SIG-M5 treated with dmso at 0.1 percent for 504 hours (cell line): ENCODE measurements at regions not wholly inside any gene's neighbourhood (a gene's known extent, or its start where the extent isn't known, plus 50 kb on each side); places are given as distances from the start of the nearest gene placed in this dataset.
A peak's percentile ranks its signal among the peaks of the same experiment; 100 is the strongest.
"Not testable (repeated sequence)": the region's sequence is repeated elsewhere in the genome, so short reads cannot be mapped to it uniquely, and the experiment has no call there.

Source experiments
- DNase-seq: peaks from one replicate; lab custom pipeline; 2025; ENCODE audit not compliant: unreplicated experiment; lab: John Stamatoyannopoulos, UW

DNA sequence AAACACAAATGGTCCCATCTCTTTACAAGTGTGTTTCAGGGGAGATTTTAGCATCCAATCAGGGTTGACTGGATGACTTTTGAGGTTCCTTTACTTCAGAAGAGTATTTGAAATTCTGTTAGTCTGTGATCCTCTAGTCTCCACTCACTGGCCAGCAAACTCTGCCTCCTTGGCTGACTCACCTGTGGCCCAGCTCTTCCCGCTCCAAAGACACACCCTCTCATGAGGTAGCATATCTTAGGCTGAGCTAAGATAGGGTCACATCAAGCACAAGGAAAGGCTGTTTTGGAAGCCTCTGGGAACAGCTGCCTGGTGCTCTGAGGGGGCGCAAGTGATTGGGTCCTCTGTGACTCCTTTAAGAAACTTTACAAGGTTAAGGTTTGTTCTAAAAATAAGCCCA lies 102.3 kb upstream of the FGGY start:
- DNase-seq = no peak

DNA sequence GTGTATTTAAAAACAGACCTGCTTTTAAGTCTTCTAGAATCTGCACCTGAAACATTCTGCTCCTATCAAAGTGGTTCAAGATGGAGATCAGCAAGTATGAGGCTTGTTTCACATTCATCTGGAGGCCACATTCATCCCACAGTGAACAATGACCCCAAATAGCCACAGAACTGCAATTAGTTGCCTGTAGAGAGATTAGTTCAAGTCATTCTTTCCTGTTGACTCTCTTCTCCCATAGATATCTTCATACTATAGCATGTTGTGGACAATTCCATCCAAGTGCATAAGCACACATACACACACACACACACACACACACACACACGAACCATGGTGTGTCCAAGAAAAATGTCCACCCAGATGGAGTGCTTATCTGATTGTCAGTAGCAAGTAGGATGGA lies 101.7 kb upstream of the FGGY start:
- no peak for DNase-seq

DNA sequence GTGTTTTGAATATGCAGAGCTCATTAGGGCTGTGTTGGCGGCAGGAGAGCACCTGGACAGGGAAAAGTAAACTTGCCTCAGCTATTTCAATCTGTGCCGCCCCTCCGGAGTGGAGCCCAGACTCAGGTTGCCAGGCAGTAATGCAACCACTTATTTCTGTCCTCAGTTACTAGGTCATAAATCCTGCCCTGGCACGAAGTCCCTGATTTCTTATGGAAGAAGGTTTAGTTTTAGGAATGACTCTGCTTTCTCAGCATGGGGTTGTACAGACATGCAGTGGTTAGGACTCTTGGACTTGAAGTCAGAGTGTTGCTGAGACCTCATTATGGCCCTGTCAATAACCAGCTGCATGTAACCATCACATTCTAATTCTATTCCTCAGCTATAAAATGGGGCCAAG lies 98.3 kb upstream of the FGGY start:
- no peak for DNase-seq

DNA sequence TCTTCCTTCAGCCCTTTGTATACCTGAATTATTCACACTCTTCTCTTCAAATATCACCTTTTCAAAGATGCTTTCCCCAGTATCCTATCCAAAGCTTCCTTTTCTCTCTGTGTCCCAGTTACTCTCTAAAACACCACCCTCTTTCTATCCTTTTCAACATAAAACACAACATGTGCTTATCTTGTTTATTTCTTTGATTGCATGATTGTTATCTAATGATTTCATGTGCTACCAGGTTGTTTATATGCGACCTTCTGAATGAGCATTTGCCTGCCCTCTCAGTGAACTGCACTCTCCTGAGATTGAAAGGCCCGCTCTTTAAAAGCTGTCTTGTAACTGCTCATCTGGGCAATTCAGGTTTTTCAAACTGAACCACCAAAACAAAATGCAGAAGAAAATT lies 97.7 kb upstream of the FGGY start:
- DNase-seq = no peak

DNA sequence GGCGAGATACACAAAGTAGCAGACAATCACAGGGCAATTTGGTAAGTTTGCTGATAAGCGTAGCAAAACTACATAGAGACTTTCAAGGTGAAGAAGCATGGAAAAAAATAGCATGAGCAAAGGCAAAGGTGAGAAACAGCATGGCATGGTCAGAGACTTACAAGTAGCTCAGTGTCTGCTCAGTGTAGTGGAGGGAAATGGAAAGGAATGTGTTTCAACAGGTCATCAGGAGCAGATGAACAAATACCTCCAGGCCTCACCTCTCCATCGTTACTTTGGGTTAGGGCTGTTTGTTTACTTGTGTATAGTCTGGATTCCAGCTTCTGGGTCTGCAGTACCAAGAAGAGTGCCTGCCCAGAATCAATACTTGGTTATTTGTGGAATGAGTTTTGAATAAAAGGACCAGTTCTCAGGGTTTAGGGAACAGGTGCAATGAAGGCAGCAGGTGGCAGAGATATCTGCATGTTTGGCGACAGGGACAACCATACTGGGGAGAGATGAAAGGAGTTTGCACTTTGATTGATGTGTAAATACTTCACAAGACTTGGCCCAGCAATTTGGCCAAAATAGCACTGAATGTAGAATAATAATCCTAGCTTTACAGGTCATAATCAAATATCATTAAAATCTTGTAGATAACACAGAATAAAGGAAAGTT lies 97.0 kb upstream of the FGGY start:
- DNase-seq = no peak

DNA sequence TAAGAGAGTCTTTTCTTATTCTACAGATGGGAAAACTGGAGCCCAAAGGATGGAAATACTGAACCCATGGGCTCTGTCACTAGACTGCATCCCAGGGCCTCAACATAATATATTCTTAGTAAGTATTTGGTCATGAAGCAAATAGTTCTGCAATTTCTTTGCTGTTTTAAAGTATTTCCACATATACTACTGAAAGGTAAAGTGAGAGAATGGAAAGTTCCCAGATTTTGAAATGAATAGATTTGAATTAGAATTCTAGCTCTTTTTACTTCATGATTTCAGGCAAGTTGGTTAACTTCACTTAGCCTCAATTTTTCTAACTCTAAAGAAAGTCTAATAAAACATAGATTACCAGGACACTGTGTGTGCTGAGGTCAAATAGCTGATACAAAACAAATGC lies 95.6 kb upstream of the FGGY start:
- DNase-seq = no peak

DNA sequence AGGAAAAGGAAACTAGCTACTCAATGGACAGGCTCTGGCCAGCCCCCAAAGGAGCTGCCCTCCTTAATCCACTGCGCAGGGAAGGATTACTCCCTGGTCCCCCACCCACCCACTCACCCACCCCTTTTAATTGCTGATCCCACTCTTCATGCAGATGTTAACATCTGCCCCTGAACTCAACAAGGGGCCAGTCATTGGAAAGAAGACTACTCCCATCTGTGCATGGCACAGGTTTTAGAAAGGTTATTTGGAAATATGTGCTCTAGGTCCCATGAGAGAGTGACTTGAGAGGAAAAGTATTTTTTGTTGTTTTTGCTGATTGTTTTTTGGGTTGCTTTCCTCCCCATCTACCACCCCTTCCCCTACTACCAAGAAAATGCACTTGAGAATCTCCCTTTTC lies 94.4 kb upstream of the FGGY start:
- no peak for DNase-seq

DNA sequence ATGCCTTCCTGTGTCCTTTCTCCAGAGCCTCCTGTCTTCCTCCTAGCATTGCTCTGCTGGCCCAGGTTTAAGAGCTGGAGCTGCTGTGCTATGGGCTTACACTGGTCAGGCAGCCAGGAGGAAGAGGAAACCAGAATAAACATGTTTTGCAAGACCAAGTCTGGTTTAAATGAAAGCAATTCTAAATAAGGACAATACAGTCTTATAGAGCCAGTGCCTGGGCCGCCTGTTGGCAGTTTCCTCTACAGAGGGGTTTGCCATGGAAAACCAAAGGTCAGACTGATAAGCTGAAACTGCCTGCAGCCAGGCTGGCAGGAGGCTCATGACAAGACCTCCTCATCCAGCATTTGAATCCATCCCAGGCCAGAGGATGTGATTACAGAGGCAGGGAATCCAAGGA lies 92.9 kb upstream of the FGGY start:
- peak; percentile 26 for DNase-seq

DNA sequence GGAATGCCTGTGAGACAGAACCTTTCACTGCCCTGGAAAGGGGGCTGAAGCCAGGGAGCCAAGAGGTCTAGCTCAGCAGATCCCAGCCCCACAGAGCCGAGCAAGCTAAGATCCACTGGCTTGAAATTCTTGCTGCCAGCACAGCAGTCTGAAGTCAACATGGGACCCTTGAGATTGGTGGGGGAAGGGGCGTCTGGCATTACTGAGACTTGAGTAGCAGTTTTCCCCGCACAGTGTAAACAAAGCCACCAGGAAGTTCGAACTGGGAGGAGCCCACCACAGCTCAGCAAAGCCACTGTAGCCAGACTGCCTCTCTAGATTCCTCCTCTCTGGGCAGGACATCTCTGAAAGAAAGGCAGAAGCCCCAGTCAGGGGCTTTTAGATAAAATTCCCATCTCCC lies 90.3 kb upstream of the FGGY start:
- DNase-seq = not testable (repeated sequence)

DNA sequence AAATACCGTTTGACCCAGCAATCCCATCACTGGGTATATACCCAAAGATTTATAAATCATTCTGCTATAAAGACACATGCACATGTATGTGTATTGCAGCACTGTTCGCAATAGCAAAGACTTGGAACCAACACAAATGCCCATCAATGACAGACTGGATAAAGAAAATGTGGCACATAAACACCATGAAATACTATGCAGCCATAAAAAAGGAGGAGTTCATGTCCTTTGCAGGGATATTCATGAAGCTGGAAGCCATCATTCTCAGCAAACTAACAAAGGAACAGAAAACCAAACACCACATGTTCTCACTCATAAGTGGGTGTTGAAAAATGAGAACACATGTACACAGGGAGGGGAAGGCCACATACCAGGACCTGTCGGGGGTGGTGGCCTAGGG lies 86.5 kb upstream of the FGGY start:
- not testable (repeated sequence) for DNase-seq

DNA sequence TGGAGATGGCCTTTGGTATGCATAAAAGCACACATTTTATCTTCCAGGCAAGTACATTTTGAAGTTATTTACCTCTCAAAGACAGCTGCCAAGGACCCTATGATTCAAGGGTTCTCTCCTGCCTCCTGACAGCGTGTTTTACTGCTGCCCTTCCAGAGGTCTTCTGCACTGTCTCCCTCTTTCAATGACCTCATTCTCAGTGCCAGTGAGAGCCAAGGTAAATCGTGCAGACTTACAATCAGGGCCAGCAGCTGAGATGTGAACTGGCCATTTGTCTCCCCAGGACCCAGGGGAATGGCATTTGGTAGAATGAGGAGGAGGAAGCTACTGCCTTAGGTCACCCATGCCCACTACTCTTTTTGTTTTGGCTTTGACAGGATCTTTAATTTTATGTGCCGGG lies 84.2 kb upstream of the FGGY start:
- DNase-seq = no peak

DNA sequence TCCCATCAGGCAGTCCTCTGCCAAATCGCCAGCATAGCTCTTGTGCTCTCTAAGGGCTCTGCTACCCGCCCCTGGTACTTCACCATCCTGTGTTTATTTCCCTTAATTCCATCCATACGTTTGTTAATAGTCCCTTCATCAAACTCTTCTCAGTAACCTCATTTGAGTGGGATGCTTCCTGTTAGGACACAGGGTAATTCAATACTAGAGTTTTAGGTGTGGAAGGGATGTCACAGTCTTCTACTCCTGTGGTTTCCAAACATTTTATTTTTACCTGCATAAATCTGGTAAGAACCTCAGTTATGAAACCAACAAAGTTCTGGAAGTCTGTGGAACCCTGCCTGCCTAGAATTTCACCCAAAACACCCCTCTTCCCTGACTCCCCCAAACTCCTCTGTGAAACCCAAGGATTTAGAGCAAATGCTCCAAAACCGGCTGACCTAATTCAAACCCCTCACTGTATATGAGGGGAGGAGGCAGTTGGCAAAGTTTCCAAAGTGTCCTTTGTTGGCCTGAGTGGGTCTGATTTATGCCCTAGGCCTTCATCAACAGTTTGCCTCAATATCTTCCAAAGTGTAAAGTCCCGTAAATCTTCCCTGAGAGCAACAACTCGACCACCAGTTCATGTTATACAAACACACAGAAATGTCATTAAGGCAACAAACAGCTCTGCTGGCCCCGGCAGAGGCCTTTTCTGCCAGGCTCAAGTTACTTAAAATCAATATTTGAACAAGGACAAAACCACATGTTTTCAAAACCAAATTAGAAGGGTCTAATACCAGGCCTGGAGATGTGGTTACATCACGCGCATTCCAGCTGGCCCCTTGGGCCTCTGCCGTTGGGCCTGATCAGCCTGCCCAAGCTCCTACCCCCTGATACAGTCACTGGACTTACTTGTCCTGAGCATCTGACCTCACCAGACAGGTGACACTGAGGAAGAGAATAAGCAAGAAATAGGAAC lies 82.4 kb upstream of the FGGY start:
- no peak for DNase-seq

DNA sequence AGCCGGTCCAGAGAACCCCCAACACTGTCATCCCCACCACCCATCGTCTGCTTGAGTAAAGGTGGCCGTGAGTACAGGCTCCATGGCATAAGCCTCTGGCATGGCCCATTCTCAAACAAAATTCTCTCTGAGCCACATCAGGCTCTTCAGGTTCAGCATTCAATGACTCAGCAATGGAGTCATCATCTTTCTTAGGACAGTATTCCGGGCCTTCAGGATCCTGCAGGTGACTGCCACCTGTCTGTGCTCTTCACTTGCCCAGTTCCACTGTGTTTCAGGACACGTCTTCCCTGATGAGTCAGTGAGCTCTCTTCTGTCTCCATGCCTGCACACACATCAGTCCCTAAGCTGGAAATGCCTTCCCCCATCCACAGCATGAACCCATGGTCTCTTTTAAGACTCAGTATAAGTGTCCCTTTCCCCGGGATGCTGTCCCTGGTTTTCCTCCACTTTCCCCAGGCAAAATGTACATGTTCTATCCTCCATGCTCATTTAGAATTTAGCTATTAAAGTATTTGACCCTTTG lies 81.1 kb upstream of the FGGY start:
- DNase-seq = no peak

DNA sequence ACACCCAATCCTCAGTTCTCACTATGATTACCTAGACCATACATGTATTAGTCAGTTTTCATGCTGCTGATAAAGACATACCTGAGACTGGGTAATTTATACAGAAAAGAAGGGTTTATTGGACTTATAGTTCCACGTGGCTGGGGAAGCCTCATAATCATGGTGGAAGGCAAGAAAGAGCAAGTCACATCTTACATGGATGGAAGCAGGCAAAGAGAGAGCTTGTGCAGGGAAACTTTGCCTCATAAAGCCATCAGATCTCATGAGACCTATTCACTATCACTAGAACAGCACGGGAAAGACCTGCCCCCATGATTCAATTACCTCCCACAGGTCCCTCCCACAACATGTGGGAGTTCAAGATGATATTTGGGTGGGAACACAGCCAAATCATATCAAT lies 79.5 kb upstream of the FGGY start:
- not testable (repeated sequence) for DNase-seq

DNA sequence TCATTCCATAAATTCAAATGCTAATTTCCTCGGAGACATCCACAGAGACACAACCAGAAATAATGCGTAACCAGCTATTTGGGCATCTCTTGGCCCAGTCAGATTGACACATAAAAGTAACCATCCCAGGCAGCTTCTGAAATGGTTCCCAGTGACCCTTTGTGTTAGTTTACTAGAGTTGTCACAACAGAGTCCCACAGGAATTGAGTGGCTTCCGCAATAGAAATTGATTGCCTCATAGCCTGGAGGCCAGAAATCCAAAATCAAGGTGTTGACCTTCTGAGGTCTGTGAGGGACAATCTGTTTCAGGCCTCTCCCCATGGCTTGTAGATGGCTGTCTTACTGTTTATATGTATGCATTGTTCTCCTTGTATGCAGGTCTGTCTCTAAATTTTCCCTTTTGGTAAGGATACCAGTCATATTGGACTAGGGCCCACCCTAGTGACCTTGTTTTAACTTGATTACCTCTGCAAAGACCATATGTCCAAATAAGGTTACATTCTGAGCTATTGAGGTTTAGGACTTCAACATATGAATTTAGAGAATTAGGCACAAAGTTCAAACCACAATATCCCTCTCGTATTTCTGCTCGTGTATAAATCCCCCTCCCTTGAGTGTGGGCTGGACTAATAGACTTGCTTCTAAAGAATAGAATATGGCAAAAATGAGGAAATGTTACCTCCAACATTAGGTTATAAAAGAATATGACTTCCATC lies 78.2 kb upstream of the FGGY start:
- DNase-seq = no peak

DNA sequence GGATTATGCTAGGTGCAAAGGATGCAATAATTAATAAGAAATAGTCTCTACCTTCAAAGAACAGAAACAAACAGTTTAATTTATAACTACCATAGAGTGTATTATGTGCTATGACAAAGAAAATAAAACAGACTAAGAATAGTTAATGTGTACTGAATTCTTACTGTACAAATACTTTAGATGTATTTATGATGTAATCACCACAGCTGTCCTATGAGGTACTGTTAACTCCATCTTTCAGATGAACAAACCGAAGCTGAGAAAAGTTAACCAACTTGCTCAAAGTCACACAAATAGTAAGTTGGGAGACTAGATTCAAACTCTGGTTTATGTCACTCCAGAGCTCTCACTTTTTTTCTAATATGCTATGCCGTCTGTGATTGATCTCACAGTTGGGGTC lies 77.0 kb upstream of the FGGY start:
- DNase-seq = no peak

DNA sequence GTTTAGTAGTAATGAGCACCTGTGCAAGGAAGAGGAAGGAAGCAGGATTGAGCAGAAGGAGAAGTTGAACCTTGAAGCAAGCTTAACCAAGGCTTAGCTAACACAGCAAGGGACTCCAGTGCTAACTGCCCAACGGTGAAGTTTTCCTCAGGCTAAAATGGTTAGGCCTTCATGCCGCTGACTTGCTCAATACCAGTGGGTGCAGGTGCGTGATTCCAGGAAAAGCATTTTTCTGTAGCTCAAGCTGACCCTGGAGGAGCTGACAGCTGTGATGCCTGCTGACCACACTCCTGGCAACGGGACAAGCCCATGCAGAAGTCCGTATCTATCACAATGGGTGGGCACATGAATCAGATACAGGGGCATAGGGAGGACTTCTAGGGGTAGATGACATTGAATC lies 76.5 kb upstream of the FGGY start:
- DNase-seq = no peak

DNA sequence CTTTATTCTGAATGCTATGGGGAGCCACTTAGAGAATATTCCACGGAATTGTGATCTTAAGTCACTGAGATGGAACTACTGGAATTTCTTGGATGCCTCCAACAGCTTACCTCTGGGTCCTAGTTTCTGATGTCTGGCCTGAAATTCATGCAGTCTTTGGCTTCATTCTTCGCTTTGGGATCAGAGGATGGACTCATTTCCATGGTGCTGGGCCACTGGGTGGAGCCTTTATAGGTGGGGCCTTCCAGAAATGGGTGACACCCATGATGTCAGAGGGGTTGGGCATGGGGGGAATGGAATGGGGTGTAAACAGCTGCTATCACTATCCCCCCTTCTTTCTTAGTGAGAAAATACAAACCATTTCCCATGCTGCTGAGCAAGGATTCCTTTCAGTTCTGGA lies 73.7 kb upstream of the FGGY start:
- DNase-seq = no peak

DNA sequence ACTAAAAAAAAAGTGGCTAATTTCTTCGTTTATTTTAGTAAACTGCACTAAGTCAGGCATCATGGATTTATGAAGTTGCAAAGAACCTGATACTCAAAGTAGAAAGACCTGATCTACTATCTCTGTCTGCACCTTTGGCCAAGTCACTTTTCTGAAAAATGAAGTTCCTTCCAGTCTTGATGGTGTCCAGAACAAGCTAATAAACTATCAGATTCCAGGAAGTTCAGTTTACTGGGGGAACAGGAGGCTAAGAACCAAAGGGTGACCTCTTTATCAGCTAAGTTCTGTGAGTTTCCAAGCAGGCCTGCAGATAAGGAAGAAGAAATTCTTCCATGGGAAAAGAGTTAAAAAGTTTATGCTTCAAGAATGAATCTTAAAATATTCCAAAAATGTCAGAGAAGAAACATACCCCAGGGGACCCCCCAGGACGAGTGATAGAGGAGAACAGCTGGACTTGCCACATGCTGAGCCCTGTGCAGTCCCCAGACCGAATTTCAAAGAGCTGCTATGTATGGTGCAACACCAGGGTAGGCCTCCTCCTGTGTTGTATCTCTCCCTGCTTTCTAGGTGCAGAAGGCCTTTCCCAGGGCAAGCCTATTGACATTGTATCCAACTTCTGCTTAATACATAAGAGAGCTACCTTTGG lies 72.8 kb upstream of the FGGY start:
- DNase-seq = no peak

DNA sequence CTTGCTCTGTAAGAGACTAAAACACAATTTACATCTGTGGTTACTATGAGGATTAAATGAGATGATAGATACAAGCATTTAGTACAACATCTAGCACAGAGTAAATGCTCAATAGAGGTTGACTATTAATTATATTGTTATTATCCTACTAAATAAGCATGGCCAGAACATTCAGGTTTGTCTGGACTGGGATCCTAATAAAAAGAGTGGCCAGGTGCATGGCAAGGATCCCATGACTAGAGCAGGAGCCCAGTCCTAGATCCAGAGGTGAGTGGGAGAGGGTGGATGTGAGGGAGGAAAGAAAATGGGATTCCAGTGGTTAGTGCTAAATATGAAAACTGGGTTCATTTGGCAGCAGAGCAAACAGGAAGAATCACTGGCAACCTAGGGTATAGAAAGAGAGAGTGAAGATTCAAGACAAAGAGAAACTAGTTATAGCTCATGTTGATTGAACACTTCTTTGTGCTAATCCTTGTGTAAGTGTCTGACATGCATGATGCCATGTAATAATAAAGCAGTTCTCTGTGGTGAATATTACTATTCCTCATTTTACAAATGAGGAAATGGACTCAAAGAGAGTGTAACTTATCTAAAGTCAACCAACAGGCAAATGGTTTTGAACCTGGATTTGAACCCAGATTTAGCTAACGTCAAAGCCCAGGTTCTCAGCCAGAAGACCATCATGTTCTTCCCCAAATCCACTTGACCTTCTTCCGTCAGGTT lies 71.1 kb upstream of the FGGY start:
- DNase-seq = no peak

DNA sequence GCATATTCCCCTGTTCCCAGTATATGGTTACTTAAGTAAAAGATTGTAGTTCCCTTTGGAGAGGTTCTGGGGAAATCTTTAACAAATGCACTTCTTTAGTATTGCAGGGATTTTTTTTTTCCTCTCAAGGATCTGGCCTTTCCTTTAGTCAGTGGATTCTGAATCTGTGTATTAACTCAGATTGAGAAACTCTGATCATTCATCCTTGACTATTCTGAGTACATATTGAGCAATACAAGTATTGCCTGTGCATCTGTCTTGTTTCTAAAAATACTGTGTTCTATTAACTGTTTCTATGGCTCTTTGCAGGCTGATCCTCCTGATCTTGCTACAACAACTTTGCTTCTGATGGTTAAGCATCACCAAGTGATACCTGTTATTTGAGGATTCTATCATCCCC lies 67.8 kb upstream of the FGGY start:
- DNase-seq = peak; percentile 77
